ENCODE measurements at regions not wholly inside any gene's neighbourhood (a gene's known extent, or its start where the extent isn't known, plus 50 kb on each side); places are given as distances from the start of the nearest gene placed in this dataset.
A peak's percentile ranks its signal among the peaks of the same experiment; 100 is the strongest.

DNA sequence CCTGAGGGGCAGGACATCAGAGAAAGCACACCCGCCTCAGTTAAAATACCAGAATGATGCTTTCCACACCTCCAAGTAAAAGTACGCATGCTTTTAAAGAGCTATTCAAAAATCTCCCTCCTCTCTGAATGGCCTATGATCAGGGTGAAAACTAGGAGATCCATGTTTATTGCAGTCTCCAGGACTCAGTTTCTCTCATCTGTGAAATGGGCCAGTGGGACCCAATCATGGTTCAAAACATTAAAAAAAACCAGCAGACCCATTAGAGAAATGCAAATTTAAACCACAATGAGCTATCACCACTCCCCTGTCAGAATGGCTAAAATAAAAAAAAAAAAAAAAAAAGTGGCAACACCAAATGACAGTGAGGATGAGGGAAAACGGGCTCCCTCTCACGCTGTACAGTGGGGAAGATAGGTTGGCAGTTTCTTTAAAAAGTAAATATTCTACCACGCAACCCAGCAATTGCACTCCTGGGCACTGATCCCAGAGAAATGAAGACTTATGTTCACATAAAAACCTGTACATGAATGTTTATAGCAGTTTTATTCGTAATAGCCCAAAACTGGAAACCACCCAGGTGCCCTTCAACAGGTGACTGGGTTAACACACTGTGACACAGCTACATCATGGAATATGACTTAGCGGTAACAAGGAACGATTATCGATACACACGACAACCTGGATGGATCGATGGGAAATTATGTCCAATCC is 242.7 kb downstream of the MN1 start:
- no peak for DNase-seq

- no peak for DNase-seq
Measured at GRCh38 chr22:27560781-27561180, 240.8 kb downstream of the MN1 start.

- peak; percentile 51 for DNase-seq
Measured at GRCh38 chr22:27561286-27561904, 240.2 kb downstream of the MN1 start.

DNA sequence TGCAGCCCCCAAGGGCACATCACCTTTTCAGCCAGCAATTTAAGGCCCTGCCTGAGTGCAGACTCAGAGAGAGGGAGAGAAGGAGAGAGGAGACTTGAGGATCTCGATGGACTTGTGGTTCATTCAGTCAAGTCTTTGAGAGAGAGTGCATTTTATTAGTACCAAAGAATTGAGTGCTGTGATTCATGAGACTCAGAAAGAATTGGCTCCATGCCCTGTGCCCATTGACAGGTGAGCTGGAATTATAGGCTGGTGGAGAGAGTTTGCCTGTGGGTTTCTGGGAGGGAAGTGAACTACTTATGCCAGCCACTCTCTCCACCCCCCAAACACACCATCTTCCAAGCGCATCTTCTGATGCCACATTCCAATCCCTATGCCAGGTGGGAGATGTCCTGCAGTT is 236.8 kb downstream of the MN1 start:
- no peak for DNase-seq

DNA sequence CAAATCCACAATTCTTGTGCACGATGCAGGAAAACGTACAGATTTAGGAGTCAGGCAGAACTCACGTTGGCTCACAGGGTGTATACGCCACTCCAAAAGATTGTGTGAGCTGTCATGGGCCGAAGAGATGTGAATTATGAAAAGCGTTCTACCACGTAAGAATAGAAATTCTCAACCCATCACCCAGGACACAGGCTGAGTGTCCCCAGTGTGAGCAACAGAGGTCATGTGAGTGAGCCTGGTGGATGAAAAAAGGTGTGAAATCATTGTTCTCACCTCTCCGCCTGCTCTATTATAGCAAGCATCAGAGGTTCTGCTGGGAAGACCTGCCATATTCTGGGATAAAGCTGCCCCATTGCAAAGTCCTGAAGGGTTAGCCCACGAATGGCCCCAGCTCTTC is 235.0 kb downstream of the MN1 start:
- no peak for DNase-seq

- DNase-seq: no peak
Measured at GRCh38 chr22:27568265-27568664, 233.3 kb downstream of the MN1 start.

DNA sequence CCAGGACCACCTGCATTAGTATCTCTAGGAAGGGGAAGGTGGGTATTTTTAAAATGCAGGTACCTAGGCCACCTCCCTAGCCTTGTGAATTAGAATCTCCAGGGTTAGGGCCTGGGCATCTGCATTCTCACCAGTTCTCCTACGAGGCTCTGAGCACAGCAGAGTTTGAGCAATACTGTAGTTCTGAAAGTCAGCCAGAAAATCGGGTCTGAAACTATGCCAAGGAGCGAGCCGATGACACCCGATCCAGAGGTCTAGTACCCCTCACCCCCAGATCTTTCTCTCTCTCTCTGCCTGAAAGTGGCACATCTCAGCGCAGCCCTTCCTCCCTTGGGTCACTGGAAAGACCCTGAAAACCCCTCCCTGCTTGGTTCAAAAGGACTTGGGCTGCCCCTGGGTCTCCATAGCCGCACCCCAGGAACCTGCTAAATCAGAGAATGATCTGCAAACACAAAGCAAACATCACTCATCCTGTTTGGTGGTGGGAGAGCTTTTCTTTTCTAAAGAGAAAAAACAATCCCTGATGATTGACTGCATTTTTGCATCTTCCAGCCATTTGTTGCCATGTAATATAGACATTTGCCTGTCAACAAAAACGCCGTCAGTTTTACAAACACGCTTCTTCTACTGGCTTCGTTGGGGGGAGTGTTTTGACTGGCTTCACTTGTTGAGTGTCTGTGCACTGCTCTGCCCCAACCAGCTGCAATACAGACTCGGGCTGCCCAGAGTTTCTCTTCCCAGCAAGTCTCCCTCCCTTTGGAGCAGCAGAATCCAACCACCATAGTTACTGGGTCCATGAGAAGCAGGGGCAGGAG is 229.9 kb downstream of the MN1 start:
- no peak for DNase-seq

DNA sequence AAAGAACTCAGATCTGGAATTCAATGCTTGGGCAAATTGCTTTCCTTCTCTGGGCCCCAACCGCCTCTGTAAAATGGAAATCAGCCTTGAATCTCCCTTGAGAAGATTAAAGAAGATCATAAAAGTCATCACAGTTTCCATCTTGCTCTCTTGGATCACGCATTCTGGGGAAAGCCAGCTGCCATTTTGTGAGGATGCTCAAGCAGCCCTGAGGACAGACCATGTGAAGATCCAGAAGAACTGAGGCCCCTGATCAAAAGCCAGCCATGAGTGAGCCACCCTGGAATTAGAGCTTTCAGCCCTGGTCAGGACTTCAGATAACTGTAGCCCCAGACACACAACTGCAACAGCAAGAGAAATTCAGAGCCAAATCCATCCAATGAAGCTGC is 229.3 kb downstream of the MN1 start:
- DNase-seq: no peak

DNA sequence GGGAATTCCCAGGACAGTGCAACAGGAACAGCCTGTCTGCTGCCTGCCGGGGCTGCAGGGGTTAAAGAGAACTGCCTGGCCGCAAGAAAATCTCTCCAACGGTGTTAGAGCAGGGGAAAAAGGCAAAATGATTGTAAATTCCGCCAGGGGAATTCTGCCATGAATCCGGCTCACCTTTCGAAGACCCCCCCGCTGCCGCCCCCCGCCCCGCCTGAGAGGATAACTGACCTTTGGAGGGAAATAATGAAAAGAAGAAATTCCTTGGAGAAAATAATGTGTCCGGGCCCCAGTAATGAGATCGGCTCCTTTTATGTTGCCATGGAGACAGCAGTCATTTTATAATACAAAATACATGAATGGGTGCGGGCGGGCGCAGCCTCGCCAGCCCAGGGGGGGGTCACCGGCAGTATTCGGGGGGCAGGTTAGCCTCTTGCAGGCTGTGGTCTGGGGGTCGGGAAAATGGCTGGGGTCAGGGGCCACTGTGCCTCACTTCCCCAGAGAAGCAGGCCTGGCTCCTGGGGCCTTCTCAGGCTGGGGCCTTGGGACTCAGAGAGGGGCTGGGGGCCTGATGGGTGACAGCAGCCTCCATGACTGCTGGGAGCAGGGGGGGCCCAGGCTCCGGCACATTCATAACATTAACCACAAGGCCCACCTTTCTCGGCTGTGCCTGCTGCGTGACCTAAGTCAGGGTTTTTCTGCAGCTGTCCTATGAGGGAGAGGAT is 228.1 kb downstream of the MN1 start:
- peak; percentile 55 for DNase-seq

DNA sequence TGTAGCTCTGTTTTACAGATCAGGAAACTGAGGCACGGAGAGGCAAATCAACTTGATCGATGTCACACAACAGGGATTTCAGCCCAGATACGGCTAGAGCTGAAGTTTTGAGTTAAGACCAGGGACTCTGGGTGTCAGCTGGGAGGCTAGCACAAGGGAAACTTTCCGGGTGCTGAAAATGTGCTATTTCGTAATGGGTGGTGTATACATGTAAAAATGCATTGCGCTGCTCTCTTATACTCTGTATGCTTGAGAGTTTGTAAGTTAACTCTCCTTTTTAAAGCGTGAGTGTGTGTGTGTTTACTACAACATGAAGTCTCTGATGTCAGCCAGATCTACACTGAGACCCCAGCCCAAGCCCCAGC is 227.6 kb downstream of the MN1 start:
- DNase-seq: no peak

- no peak for DNase-seq
Measured at GRCh38 chr22:27574651-27575050, 226.9 kb downstream of the MN1 start.

GRCh38 chr22:27575348-27575747 is 226.2 kb downstream of the MN1 start:
- no peak for DNase-seq

GRCh38 chr22:27576413-27576812 is 225.1 kb downstream of the MN1 start:
- DNase-seq: peak; percentile 56

DNA sequence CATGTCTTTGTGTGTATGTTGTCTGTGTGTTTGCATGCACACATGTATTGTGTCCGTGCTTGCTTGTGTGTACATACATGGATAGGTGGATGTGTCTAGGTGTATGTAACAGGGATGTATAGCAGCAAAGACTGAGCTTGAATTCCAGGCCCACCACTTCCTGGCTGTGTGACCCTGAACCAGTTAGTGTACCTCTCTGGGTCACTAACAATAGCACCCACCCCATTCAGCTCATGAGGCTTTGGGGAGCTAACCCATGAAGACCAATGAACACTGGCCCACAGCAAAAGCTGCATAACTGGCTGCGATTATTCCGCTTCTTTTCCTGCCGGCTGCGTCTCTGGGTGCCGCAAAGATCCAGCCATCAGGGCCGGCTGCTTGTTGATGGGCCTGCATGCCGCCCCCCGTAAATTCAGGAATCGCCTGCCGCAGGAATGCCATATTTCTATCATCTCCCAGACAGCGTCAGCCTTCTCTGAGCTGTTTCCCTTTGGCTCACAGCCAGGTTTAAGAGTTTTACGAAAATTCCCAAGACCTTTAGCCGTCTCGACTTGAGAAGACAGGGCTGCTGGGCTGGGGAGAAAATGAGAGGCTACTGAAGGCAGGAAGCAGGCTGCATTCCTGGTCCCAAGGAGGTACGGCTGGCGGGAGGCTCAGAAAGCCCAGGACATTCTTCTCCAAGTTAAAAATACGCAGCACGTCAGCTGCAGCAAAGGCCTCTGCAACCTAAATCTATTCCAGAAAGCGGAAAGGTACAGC is 224.6 kb downstream of the MN1 start:
- peak; percentile 80 for DNase-seq

DNA sequence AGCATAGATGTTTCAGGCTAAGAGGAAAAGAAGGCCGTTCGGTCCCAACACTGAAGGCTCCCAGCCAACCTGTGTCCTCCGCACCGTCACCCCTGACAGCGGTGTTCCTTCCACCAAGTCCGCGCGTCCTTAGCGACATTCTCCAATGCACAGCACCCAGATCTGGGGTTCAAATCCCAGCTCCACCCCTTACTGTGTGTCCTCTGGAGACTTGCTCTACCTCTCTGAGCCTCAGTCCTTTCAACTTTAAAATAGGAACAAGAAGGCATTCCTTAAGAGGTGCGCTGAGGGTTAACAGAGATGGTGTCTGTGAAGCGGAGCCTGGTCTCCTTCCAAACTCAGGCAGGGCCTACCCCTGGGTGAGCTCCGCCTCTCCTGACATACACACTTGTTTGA is 224.0 kb downstream of the MN1 start:
- no peak for DNase-seq

DNA sequence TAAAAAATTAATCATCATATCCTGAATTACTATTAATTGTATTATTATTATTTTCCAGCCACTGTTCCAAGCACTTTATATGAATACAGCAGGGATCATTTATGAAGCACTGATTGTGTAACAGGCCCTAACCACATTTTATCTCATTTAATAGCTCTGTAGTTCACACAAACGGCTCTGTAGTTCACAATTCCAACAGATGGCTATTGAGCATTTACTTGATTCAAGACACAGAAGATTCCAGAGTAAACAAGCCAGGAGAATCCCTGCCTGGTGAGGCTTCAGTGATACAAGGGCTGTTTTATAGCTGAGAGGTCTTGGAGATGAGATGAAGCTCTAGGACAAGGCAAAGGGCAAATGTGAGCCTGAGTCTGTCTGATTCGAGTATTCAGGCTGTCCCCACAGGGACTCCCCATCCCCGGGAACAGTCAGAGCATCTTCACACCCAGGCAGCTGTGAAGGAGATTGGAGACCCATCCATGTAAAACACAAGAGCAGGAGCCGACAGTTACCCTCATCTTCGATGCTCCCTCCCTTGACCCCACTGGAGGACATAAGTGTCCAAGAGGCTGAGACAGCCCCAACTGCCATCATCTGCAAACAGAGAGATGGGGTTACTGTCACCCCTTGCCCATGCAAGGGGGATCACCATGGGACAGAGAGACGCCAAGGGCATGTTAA is 222.5 kb downstream of the MN1 start:
- no peak for DNase-seq

DNA sequence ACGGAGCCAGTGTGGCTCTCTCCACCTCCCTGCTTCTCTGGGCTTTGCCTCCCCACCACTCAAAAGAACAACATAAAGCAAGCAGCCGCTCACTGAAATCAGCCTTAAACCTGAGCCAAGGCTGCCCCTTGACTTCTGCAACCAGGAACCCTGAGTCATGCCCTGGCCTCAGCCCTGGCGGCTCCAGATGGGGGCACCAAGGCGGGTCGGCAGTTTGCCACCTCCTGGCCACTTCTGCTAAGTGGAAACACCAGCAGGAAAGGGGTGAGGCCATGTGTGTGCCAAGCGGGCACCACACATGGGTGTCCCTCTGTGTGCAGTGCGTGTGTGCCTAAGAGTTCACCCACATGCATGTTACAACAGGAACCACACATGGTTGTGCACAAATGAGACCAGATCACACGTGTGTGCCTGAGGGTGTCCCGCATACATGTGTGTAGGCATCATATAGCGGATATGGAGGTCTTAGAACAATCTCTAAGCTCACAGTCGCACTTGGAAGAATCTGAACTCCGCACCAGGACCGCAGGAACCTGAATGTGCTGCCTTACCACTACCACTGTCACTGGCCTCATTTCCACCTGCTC is 221.2 kb downstream of the MN1 start:
- DNase-seq: no peak

GRCh38 chr22:27581236-27581635 is 220.3 kb downstream of the MN1 start:
- no peak for DNase-seq

- DNase-seq: peak; percentile 95
Measured at GRCh38 chr22:27581688-27582087, 219.9 kb downstream of the MN1 start.

DNA sequence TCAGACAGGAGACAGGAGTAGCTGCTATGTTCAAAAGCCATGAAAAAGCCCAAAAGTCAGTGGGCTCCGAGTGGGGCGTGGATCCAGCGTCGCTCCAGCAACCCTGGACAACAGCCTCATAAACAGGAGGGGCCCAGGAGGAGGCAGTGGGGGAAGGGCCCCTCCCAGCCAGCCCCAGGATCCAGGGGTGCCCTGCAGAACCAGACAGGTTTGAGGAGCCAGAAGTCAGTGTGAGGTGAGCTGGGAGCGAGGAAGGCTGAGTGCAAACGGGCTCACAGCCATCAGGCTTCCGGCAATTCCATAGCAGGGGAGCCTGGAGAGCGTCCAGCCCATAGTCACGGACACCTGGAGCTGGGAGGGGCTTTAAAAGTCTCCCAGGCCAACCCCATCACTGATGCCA is 217.7 kb downstream of the MN1 start:
- DNase-seq: peak; percentile 76

DNA sequence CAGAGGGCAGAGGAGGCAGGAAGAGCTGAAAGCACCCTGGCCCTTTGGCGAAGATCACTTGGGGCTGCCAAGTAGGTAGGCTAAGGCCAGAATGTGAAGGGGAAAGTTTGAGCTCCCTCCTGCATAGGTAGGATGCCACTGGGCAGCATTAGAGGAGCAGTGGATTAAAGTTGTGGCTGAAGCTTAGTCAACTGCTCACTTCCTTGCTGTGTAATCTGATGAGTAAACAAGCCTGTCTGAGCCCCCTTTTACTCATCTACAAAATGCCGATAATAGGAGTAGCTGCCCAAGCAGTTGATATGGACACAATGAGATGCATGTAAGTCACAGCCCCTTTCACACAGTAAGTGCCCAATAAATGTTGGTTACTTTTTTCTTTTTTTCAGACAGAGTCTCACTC is 216.4 kb downstream of the MN1 start:
- DNase-seq: no peak

DNA sequence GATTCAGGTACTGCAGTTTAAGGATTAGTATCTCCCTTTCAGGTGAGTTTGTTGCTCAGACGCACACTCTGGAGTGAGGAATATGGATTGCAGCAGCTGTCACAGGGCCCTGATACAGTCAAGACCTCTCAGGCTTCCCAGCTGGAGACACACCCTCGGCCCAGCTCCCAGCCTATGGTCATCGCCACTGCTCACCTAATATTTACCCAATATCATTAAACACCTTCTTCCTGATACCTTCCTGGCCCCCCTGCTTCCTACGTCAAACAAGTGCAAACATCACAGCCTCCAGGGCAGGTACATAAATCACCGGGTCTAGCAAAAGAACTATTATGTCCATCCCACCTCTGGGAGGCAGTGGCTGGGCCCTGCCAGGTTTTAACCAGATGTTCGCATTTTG is 213.3 kb downstream of the MN1 start:
- no peak for DNase-seq

Measured in right hindlimb (tissue), 1 donor.